ENCODE measurements at regions not wholly inside any gene's neighbourhood (a gene's known extent, or its start where the extent isn't known, plus 50 kb on each side); places are given as distances from the start of the nearest gene placed in this dataset.
A peak's percentile ranks its signal among the peaks of the same experiment; 100 is the strongest.

DNA sequence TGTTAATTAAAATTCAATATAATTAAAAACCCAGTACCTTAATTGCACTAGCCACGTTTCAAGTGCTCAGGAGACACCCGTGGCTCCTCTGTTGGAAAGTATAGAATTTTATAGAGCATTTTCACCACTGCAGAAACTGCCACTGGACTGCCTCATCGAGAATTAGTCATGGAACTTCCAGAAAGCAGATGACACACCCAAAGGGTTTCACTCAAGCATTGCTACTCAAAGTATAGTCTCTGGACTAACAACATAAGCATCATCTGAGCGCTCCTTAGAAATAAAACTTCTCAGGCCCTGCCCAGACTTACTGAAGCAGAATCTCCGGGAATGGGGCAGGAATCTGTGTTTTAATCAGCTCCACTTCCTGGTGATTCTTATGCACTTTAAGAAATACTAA is 63.5 kb upstream of the GPR139 start:
- no peaks in the 10 kb centered on the region for H3K4me1 Mint-ChIP-seq
- no peaks in the 10 kb centered on the region for H3K27me3 ChIP-seq (ENCODE audit: insufficient read depth)
- peaks cover 16% of the 10 kb centered on the region for H3K9me2 ChIP-seq (ENCODE audit: insufficient read depth)
- H3K4me3 Mint-ChIP-seq, result no peak overlapping the region
- H3K79me2 ChIP-seq (replicated peaks; ENCODE audit: insufficient read depth), result no peaks in the 10 kb centered on the region
- ATAC-seq (no peak), DNase-seq (ENCODE audit: low spot score) (peak; percentile 39)
- TF ChIP-seq, protein P1, sequence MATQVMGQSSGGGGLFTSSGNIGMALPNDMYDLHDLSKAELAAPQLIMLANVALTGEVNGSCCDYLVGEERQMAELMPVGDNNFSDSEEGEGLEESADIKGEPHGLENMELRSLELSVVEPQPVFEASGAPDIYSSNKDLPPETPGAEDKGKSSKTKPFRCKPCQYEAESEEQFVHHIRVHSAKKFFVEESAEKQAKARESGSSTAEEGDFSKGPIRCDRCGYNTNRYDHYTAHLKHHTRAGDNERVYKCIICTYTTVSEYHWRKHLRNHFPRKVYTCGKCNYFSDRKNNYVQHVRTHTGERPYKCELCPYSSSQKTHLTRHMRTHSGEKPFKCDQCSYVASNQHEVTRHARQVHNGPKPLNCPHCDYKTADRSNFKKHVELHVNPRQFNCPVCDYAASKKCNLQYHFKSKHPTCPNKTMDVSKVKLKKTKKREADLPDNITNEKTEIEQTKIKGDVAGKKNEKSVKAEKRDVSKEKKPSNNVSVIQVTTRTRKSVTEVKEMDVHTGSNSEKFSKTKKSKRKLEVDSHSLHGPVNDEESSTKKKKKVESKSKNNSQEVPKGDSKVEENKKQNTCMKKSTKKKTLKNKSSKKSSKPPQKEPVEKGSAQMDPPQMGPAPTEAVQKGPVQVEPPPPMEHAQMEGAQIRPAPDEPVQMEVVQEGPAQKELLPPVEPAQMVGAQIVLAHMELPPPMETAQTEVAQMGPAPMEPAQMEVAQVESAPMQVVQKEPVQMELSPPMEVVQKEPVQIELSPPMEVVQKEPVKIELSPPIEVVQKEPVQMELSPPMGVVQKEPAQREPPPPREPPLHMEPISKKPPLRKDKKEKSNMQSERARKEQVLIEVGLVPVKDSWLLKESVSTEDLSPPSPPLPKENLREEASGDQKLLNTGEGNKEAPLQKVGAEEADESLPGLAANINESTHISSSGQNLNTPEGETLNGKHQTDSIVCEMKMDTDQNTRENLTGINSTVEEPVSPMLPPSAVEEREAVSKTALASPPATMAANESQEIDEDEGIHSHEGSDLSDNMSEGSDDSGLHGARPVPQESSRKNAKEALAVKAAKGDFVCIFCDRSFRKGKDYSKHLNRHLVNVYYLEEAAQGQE (IDR thresholded peaks at IDR 0.05; ENCODE audit: unreplicated experiment), result no peak
- TF ChIP-seq, protein P2, sequence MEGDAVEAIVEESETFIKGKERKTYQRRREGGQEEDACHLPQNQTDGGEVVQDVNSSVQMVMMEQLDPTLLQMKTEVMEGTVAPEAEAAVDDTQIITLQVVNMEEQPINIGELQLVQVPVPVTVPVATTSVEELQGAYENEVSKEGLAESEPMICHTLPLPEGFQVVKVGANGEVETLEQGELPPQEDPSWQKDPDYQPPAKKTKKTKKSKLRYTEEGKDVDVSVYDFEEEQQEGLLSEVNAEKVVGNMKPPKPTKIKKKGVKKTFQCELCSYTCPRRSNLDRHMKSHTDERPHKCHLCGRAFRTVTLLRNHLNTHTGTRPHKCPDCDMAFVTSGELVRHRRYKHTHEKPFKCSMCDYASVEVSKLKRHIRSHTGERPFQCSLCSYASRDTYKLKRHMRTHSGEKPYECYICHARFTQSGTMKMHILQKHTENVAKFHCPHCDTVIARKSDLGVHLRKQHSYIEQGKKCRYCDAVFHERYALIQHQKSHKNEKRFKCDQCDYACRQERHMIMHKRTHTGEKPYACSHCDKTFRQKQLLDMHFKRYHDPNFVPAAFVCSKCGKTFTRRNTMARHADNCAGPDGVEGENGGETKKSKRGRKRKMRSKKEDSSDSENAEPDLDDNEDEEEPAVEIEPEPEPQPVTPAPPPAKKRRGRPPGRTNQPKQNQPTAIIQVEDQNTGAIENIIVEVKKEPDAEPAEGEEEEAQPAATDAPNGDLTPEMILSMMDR (conservative IDR thresholded peaks at IDR 0.05; ENCODE audit: low read depth in 2 of 2), result no peak
- TF ChIP-seq, protein P3, sequence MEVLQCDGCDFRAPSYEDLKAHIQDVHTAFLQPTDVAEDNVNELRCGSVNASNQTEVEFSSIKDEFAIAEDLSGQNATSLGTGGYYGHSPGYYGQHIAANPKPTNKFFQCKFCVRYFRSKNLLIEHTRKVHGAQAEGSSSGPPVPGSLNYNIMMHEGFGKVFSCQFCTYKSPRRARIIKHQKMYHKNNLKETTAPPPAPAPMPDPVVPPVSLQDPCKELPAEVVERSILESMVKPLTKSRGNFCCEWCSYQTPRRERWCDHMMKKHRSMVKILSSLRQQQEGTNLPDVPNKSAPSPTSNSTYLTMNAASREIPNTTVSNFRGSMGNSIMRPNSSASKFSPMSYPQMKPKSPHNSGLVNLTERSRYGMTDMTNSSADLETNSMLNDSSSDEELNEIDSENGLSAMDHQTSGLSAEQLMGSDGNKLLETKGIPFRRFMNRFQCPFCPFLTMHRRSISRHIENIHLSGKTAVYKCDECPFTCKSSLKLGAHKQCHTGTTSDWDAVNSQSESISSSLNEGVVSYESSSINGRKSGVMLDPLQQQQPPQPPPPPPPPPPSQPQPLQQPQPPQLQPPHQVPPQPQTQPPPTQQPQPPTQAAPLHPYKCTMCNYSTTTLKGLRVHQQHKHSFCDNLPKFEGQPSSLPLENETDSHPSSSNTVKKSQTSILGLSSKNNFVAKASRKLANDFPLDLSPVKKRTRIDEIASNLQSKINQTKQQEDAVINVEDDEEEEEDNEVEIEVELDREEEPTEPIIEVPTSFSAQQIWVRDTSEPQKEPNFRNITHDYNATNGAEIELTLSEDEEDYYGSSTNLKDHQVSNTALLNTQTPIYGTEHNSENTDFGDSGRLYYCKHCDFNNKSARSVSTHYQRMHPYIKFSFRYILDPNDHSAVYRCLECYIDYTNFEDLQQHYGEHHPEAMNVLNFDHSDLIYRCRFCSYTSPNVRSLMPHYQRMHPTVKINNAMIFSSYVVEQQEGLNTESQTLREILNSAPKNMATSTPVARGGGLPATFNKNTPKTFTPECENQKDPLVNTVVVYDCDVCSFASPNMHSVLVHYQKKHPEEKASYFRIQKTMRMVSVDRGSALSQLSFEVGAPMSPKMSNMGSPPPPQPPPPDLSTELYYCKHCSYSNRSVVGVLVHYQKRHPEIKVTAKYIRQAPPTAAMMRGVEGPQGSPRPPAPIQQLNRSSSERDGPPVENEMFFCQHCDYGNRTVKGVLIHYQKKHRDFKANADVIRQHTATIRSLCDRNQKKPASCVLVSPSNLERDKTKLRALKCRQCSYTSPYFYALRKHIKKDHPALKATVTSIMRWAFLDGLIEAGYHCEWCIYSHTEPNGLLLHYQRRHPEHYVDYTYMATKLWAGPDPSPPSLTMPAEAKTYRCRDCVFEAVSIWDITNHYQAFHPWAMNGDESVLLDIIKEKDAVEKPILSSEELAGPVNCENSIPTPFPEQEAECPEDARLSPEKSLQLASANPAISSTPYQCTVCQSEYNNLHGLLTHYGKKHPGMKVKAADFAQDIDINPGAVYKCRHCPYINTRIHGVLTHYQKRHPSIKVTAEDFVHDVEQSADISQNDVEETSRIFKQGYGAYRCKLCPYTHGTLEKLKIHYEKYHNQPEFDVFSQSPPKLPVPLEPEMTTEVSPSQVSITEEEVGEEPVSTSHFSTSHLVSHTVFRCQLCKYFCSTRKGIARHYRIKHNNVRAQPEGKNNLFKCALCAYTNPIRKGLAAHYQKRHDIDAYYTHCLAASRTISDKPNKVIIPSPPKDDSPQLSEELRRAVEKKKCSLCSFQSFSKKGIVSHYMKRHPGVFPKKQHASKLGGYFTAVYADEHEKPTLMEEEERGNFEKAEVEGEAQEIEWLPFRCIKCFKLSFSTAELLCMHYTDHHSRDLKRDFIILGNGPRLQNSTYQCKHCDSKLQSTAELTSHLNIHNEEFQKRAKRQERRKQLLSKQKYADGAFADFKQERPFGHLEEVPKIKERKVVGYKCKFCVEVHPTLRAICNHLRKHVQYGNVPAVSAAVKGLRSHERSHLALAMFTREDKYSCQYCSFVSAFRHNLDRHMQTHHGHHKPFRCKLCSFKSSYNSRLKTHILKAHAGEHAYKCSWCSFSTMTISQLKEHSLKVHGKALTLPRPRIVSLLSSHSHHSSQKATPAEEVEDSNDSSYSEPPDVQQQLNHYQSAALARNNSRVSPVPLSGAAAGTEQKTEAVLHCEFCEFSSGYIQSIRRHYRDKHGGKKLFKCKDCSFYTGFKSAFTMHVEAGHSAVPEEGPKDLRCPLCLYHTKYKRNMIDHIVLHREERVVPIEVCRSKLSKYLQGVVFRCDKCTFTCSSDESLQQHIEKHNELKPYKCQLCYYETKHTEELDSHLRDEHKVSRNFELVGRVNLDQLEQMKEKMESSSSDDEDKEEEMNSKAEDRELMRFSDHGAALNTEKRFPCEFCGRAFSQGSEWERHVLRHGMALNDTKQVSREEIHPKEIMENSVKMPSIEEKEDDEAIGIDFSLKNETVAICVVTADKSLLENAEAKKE (CRISPR knock-in tag; IDR thresholded peaks at IDR 0.05), result no peak
- TF ChIP-seq JUNB (IDR thresholded peaks at IDR 0.05; ENCODE audit: unreplicated experiment) (no peak), STAT1 (IDR thresholded peaks at IDR 0.05; ENCODE audit: unreplicated experiment) (no peak), EZH2phosphoT487 (IDR thresholded peaks at IDR 0.05; ENCODE audit: unreplicated experiment) (no peak), EZH2 (IDR thresholded peaks at IDR 0.05; ENCODE audit: low read depth, unreplicated experiment) (no peak), NANOG (IDR thresholded peaks at IDR 0.05; ENCODE audit: borderline replicate concordance) (no peak), CREB1 (CRISPR knock-in tag; IDR thresholded peaks at IDR 0.05; ENCODE audit: low read depth) (no peak), ZNF114 (CRISPR knock-in tag; IDR thresholded peaks at IDR 0.05) (no peak), POLR2AphosphoS5 (IDR thresholded peaks at IDR 0.05; ENCODE audit: low read depth) (no peak), ZNF331 (CRISPR knock-in tag; IDR thresholded peaks at IDR 0.05; ENCODE audit: low read depth) (no peak)
- TF ChIP-seq, protein P4, sequence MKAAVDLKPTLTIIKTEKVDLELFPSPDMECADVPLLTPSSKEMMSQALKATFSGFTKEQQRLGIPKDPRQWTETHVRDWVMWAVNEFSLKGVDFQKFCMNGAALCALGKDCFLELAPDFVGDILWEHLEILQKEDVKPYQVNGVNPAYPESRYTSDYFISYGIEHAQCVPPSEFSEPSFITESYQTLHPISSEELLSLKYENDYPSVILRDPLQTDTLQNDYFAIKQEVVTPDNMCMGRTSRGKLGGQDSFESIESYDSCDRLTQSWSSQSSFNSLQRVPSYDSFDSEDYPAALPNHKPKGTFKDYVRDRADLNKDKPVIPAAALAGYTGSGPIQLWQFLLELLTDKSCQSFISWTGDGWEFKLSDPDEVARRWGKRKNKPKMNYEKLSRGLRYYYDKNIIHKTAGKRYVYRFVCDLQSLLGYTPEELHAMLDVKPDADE (IDR thresholded peaks at IDR 0.05), result no peak
- H3K36me3 ChIP-seq (ENCODE audit: insufficient read depth), result no peaks in the 10 kb centered on the region; the same call in 1 of the 2 replicates
- H3K9me3 Mint-ChIP-seq, result no peaks in the 10 kb centered on the region
- no peaks in the 10 kb centered on the region for H3F3A ChIP-seq (replicated peaks; ENCODE audit: low read depth)
- 0 out of 2 replicates have a peak overlapping the region, but pooled peaks have one; percentile 1 for H2AFZ ChIP-seq
- no peaks in the 10 kb centered on the region for H4K20me1 ChIP-seq (replicated peaks; ENCODE audit: insufficient read depth)
- H3K4me1 ChIP-seq (ENCODE audit: insufficient read depth), result peaks cover 13% of the 10 kb centered on the region
- no peaks in the 10 kb centered on the region for H3K36me3 Mint-ChIP-seq (ENCODE audit: low read depth)
- no peak overlapping the region for H3K27ac Mint-ChIP-seq
- H3K27me3 Mint-ChIP-seq (ENCODE audit: insufficient read depth, low read depth, poor library complexity), result no peaks in the 10 kb centered on the region
- H3K4me2 ChIP-seq, result peak overlapping the region; percentile 4
- no peak overlapping the region for H3K27ac ChIP-seq (ENCODE audit: low read depth)
- no peak overlapping the region; the same call in 1 of the 2 replicates for H3K4me3 ChIP-seq

All from GM23338 (cell line).